ENCODE measurements at regions not wholly inside any gene's neighbourhood (a gene's known extent, or its start where the extent isn't known, plus 50 kb on each side); places are given as distances from the start of the nearest gene placed in this dataset.

DNA sequence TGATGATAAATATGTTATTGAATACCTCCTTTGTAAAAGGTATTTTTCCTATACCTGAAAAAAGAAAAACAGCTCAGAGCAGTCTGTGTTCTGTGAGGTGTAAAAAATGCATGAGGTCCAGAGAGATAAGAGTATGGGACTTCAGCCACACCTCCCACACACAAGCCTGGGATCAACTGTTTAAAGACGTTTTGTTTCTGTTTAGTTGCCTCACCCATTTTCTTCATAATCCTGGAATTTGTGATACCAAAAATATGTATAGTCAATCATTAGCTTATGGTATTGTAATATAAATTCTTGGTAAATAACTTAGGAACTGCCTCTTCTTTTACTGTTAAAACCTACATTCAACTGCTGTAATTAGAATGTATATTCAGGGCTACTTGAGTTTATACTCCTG, 1322.9 kb upstream of the TMEFF2 start:
- TF ChIP-seq, protein P1, sequence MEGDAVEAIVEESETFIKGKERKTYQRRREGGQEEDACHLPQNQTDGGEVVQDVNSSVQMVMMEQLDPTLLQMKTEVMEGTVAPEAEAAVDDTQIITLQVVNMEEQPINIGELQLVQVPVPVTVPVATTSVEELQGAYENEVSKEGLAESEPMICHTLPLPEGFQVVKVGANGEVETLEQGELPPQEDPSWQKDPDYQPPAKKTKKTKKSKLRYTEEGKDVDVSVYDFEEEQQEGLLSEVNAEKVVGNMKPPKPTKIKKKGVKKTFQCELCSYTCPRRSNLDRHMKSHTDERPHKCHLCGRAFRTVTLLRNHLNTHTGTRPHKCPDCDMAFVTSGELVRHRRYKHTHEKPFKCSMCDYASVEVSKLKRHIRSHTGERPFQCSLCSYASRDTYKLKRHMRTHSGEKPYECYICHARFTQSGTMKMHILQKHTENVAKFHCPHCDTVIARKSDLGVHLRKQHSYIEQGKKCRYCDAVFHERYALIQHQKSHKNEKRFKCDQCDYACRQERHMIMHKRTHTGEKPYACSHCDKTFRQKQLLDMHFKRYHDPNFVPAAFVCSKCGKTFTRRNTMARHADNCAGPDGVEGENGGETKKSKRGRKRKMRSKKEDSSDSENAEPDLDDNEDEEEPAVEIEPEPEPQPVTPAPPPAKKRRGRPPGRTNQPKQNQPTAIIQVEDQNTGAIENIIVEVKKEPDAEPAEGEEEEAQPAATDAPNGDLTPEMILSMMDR (conservative IDR thresholded peaks at IDR 0.05; ENCODE audit: low read length), result no peak
- no peak for TF ChIP-seq EZH2phosphoT487 (IDR thresholded peaks at IDR 0.05; ENCODE audit: borderline replicate concordance)
